H54 (cell line): ENCODE measurements at regions not wholly inside any gene's neighbourhood (a gene's known extent, or its start where the extent isn't known, plus 50 kb on each side); places are given as distances from the start of the nearest gene placed in this dataset.

ENCODE experiments used
- DNase-seq: peaks from one replicate; pipeline ENCODE4 v3.0.0; 2011; ENCODE audit warnings: low spot score, mixed read lengths; ENCODE audit not compliant: insufficient read length
- FAIRE-seq: peaks from 3 replicates; lab custom pipeline; 2011; peaks lifted over from hg19 to GRCh38; lab: Jason Lieb, UNC
- POLR2A ChIP-seq: IDR thresholded peaks from 2 replicates; pipeline ENCODE4 v1.6.1; 2011; ENCODE audit warnings: low read depth, mild to moderate bottlenecking, low read length

DNA sequence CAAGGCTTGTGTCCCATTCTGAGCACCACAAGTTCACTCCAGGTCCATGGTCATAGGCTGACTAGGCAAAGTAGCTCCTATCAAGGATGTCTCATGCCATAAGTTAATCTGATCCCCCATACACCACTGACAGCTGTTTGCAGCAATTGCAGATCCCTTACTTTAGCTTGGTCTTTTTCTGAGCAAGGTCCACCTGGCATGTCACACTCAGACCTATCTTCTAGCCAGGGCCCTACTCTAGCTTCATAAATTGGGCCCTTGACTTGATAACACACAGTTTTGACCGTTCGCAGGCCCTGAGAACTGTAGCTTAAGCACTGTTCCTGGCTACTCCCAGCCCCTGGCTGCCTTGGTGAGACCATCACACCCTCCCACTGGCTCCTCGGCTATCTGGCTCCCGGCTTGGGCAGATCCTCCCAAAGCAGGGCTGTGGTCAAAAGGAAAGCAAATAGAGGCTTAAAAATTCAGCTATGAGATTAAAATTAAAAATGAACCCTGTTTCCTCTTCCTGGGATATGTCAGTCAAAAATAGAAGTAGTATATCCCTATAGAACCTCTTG, 427.4 kb downstream of the RAB28 start:
- TF ChIP-seq POLR2A = no peak
- no peak for FAIRE-seq
- DNase-seq = no peak

DNA sequence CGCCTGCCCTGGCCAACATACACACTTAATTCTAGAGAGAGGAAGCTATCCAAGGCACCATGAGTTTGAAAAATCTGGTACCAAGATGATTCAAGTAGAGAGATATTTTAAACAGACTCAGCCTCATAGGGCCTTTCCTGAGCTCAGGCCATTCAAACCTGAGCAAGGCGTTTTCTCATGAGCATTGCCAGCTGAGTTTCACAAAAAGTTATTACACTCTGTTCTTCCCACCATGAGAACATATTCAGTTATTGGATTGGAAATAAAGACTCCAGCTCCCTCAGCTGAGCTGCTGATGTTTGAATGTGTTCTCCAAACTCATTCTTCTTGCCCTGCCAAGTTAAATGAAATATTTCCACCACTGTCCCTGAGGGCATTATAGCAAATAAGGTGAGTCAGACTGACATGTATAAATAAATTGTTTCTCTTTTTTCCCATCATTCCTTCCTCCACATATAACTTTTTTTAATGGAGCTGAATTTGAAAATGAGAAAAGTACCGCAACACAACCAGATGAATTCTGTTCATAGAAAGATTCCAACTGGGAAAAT, 429.6 kb downstream of the RAB28 start:
- no peak for DNase-seq
- FAIRE-seq = no peak

GRCh38 chr4:13047591-13047990, 436.5 kb downstream of the RAB28 start:
- TF ChIP-seq POLR2A = no peak
- FAIRE-seq (no peak), DNase-seq (no peak)

More for the DNA sequence above, 429.6 kb downstream of the RAB28 start:
- no peak for TF ChIP-seq POLR2A

DNA sequence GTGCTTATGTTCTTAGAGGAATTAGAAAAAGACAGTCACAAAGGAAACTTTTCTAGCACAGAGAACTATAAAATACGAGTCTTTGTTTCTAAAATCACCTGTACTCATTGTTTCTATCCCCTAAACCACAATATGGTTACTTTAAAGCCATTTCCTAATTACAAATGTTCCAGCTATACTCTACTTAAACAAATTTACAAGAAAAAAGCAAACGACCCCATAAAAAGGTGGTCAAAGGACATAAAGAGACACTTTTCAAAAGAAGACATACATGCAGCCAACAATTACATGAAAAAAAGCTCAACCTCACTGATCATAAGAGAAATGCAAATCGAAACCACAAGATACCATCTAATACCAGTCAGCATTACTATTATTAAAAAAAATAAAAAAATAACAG, 447.3 kb downstream of the RAB28 start:
- no peak for FAIRE-seq
- no peak for DNase-seq
- TF ChIP-seq POLR2A = no peak

GRCh38 chr4:13032936-13033335, 451.2 kb downstream of the RAB28 start:
- no peak for TF ChIP-seq POLR2A
- no peak for FAIRE-seq
- DNase-seq = no peak

DNA sequence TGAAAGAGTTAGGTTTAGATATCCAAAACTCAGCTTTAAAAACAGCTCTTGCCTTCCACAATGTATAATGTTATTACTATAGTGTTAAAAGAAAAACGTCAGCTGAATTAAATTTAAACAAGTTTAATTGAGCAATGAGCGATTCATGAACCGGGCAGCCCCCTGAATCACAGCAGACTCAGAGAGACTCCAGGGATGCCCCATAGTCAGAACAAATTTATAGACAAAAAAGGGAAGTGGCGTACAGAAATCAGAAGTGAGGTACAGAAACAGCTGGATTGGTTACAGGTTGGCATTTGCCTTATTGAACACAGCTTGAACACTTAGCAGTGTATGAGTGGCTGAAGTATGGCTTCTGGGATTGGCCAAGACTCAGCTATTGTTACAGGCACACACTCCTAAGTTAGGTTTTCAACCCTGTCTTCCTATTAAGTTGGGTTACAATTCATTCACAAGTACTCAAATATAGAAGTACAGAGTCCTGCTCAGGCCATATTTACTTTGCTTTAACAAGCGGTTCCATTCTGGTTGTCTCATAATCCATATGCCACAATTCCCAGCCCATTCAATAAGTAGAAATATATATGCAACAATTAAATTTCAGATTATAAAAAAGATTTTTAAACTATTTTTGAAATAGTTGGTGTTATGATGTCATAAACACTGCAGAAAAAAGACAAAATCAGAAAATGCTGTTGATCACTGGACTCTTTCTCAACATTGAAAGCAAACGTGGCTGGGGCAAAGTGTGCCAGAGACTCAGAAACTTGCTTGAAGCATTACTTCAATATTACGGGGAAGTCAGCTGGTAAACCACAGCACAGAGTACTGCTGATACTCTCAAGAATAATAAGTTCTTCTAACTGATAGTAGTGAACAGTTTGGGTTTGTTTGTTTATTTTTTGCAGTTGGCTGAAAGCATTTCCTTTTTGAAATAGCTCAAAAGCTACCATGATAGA, 459.7 kb downstream of the RAB28 start:
- no peak for FAIRE-seq
- TF ChIP-seq POLR2A = no peak
- DNase-seq = no peak

DNA sequence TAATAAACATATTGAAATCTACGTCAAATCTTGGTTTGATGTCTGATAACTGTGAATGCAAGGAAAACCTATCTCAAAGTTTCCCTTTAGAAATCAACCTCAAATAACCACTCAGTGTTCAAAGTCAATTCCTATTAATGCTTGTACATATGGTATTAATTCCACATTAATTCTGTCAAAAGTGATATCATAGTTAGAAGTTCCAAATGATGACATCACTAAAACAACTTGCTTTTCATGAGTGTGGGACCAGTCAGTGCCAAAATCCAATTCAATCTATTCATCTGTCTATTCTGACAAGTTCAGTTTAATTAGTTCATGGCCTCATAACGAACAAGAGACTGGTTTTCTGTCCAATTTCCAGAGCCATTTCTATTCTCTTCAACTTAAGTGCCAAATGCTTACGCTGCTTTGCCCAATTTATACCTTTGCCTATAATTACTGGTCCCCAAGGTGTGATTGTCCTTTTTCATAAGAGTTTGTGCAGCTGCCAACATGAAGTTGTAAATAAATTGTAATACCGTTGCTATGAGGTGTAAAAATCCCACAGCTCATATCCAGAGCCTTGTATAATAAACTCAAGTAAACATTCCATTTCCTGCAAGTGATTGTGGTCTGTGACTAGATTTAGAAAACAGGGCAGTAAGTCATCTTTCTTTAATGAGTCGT, 476.2 kb downstream of the RAB28 start:
- TF ChIP-seq POLR2A = no peak
- FAIRE-seq (no peak), DNase-seq (no peak)

DNA sequence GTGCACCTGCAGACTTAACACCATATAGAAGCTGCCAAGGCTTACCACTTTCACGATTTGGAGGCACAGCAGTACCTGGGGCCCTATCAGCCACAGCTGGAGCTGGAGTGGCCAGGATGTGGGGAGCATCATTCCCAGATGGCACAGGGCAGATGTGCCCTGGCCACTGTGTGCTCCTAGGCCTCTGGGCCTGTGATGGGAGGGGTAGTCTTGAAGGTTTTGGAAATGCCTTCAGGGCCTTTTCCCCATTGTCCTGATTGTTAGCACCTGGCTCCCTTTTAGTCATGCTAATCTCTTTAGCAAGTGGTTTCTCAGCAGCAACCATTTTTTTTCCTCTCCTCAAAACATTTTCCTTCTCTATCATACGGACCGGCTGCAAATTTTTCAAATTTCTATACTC, 490.2 kb downstream of the RAB28 start:
- FAIRE-seq = no peak
- no peak for DNase-seq
- TF ChIP-seq POLR2A = no peak

- no peak for FAIRE-seq
- no peak for TF ChIP-seq POLR2A
Measured at GRCh38 chr4:12987284-12987683, 496.9 kb downstream of the RAB28 start.

GRCh38 chr4:12979797-12980196, 504.3 kb downstream of the RAB28 start:
- no peak for TF ChIP-seq POLR2A
- FAIRE-seq = no peak
- no peak for DNase-seq

More at GRCh38 chr4:12987284-12987683, 496.9 kb downstream of the RAB28 start:
- no peak for DNase-seq

- no peak for FAIRE-seq
- no peak for DNase-seq
- TF ChIP-seq POLR2A = no peak
Measured at GRCh38 chr4:12978310-12978709, 505.8 kb downstream of the RAB28 start.

GRCh38 chr4:12975511-12975910, 508.6 kb downstream of the RAB28 start:
- TF ChIP-seq POLR2A = no peak
- no peak for FAIRE-seq
- no peak for DNase-seq

GRCh38 chr4:12973522-12973921, 510.6 kb downstream of the RAB28 start:
- FAIRE-seq = no peak
- DNase-seq = no peak
- TF ChIP-seq POLR2A = no peak

DNA sequence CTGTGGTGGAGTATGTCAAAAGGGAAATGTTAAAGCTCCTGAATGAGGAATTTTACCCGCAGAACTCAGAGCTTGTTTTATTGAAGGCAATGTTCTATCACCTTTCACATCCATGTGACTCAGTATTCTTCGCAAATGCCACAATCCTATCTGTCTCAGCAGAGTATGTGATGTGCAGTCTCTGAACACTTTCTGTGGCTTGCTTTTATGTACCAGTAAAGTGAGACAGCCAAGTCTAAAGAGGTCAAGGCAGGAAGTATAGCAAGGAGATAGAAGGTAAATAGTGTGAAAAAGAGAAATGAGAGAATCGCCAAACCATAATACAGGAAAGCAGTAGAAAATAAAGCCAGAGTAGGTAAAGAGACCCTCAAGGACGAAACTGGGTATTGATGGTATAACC, 515.8 kb downstream of the RAB28 start:
- TF ChIP-seq POLR2A = no peak
- DNase-seq (no peak), FAIRE-seq (no peak)
